T-helper 9 cell (primary cell): ENCODE measurements at regions not wholly inside any gene's neighbourhood (a gene's known extent, or its start where the extent isn't known, plus 50 kb on each side); places are given as distances from the start of the nearest gene placed in this dataset.
"Not testable (repeated sequence)": the region's sequence is repeated elsewhere in the genome, so short reads cannot be mapped to it uniquely, and the experiment has no call there.

Experiments used
- DNase-seq: peaks from one replicate; pipeline ENCODE4 v3.0.0-alpha.2; 2020

- DNase-seq = peak; percentile 56
These were observed 69.4 kb upstream of the EVL start for GRCh38 chr14:99995700-99996356.

DNA sequence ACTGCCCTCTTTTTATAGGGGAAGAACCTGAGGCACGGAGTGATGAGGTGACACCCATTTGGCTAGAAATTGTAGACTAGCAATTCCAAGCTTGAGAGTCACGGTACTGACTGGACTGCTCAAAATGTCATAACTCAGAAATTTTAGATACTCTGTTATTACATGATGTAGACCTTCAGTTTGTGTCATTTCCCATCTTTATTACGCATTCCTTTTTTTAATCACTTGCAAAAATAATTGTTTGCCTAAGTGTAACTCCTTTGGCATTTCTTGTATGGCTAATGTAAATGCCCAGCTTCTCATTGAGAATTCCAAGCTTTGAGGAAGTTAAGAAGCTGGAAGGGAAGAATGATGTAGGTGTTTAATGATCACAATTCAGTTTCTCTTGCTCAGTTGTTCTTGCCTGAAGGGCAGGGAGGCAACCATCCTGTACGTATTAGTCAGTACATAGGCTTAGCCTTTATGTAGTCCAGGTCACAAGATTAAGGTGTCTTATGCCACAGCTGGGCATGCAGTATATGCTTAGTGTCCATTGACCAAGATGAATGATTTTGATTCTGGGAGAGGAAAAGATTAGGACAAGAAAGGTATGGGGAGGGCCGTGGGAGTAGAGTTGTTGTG lies 68.2 kb upstream of the EVL start:
- DNase-seq = no peak

- DNase-seq = not testable (repeated sequence)
These were observed 64.8 kb upstream of the EVL start for GRCh38 chr14:100000398-100000797.

DNA sequence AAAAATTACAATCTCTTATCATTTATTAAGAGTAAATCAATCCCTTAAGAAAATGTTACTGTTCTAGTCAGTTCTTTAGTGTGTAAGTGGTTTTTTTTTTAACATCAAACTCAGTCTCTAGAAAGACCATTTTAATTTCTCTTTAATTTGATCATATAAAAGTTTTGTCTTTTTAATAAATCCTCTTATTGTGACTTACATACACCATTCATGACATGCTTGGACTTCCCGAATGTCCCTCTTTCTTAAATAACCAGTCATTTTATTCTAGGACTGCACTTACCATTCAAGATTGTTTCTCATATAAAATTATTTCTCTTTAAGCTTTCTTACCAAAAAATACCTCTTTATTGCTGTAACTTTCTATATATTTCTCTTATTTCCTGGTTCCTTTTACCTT lies 60.8 kb upstream of the EVL start:
- DNase-seq = no peak

GRCh38 chr14:100007254-100007653 lies 58.0 kb upstream of the EVL start:
- no peak for DNase-seq

DNA sequence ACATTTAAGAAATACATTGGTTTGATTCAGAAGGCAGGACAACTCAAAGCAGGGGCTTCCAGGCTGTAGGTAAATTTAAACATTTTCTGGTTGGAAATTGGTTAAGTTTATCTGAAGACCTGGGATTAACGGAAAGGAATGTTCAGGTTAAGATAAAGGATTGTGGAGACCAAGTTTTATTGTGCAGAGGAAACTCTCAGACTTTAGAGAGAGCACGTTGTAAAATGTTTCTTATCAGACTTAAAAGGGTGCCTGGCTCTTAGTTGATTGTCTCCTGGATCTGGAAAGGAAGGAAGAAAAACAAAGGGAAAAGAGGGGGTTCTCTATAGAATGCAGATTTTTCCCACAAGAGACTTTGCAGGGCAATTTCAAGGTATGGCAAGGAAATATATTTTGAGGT lies 55.4 kb upstream of the EVL start:
- DNase-seq = not testable (repeated sequence)

- no peak for DNase-seq
These were observed 54.5 kb upstream of the EVL start for GRCh38 chr14:100010679-100011078.

GRCh38 chr14:100011628-100012325 lies 53.4 kb upstream of the EVL start:
- no peak for DNase-seq

DNA sequence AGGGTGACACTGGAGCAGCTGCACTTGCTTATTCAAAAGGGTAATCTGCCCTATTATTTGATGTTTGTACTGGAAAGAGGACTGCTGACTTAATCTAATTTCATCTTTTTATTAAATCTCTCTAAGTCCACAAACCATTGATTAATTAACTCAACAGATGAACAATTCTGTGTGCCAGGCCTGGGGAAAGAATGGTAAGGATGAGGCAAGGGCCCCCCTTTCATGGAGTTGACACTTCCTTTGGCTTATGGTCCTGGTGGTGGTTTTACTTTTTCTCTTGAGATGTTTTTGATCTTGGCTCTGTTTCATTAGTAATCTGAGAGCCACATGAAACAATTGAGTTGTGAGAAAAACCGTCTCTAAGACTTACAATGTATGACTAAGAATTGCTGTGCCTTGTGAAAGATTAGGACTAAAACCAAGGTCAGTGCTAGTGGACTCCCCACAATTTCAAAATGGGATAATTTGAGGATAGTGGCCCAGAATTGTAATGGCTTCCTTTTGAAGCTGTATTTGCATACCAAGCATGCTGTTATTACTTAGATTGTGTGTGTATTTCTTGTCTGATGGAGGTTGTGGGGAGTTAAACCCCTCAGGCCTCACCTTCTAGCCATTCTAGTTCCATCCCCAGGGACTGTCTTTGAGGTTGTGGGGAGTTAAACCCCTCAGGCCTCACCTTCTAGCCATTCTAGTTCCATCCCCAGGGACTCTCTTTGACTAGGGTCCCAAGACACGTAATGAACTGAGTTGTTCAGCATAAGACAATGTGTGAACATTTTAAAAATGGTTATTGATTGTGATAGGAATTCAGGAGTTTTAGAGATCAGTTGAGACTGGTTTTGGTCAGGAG lies 52.5 kb upstream of the EVL start:
- no peak for DNase-seq

DNA sequence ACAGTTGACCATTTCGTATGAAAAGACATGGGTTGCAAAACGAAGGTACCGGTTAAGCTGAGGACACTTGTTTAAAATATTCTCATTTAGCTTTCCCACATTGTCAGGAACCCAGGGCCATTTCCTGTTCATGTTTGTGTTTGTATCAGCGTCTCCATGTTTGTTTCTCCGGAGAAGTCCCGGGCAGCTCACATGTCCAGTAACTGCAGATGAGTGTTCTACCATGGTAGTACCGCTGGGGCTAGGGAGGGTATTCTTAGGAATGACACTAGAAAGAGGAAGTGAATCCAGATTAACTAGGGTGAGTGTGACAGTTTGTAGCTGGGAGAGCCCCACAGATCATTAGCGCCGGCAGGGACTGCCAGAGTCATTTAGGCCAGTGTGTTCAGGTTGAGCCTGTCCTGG lies 50.0 kb upstream of the EVL start:
- DNase-seq = no peak
